GM13976 (cell line): ENCODE measurements at regions not wholly inside any gene's neighbourhood (a gene's known extent, or its start where the extent isn't known, plus 50 kb on each side); places are given as distances from the start of the nearest gene placed in this dataset.

Source experiments
- DNase-seq: peaks from one replicate; pipeline ENCODE4 v3.0.0; 2012; ENCODE audit warnings: low spot score
- CTCF ChIP-seq: IDR thresholded peaks from 2 replicates; pipeline ENCODE4 v1.5.1; 2012; ENCODE audit warnings: borderline replicate concordance, mild to moderate bottlenecking; ENCODE audit not compliant: insufficient read depth; ENCODE audit errors: extremely low read depth, missing control alignments, control extremely low read depth
- in situ Hi-C: fragments of 300-500 bp; cut with MboI; formaldehyde crosslinking; loops from one replicate; pipeline ENCODE4 v1.12.0; 2022; ENCODE audit warnings: low sequenced_read_pairs, mixed read lengths, inconsistent platforms; ENCODE audit not compliant: unreplicated experiment

- in situ Hi-C loops = no loop called here
- TF ChIP-seq CTCF = no peak
- DNase-seq = no peak
These were observed 2060.4 kb downstream of the ARAP2 start for GRCh38 chr4:34183926-34184325.

GRCh38 chr4:34187056-34187455, 2057.3 kb downstream of the ARAP2 start:
- no peak for DNase-seq
- in situ Hi-C loops = no loop called here
- TF ChIP-seq CTCF = no peak

GRCh38 chr4:34191443-34191842, 2052.9 kb downstream of the ARAP2 start:
- TF ChIP-seq CTCF = no peak
- in situ Hi-C loops = no loop called here
- no peak for DNase-seq

- TF ChIP-seq CTCF = no peak
- in situ Hi-C loops = no loop called here
- DNase-seq = no peak
These were observed 2050.7 kb downstream of the ARAP2 start for GRCh38 chr4:34193451-34194154.

- in situ Hi-C loops = no loop called here
- TF ChIP-seq CTCF = no peak
- DNase-seq = no peak
These were observed 2049.7 kb downstream of the ARAP2 start for GRCh38 chr4:34194585-34194984.

GRCh38 chr4:34196375-34196774, 2047.9 kb downstream of the ARAP2 start:
- TF ChIP-seq CTCF = no peak
- DNase-seq = no peak
- in situ Hi-C loops = no loop called here
